Keratinocyte (primary cell): ENCODE measurements at regions not wholly inside any gene's neighbourhood (a gene's known extent, or its start where the extent isn't known, plus 50 kb on each side); places are given as distances from the start of the nearest gene placed in this dataset.

Experiments used
- EZH2 ChIP-seq: IDR thresholded peaks from one replicate; pipeline ENCODE4 v1.6.1; 2012; ENCODE audit warnings: inconsistent platforms, mild to moderate bottlenecking, low read length, moderate library complexity
- TF ChIP-seq, protein P1 (sequence below), 3 experiments: IDR thresholded peaks in 1 of 3; conservative IDR thresholded peaks in 1 of 3; optimal IDR thresholded peaks in 1 of 3; 2 replicates in 2 of 3; 3 replicates in 1 of 3; pipeline versions ENCODE3 to v1.5.1; 2011; ENCODE audit warnings: low read length in 3 of 3, mild to moderate bottlenecking in 3 of 3, moderate library complexity in 2 of 3, control low read depth in 1 of 3, inconsistent platforms in 1 of 3; ENCODE audit not compliant: insufficient read depth in 2 of 3; ENCODE audit errors: extremely low read depth in 1 of 3

- TF ChIP-seq, protein P1, sequence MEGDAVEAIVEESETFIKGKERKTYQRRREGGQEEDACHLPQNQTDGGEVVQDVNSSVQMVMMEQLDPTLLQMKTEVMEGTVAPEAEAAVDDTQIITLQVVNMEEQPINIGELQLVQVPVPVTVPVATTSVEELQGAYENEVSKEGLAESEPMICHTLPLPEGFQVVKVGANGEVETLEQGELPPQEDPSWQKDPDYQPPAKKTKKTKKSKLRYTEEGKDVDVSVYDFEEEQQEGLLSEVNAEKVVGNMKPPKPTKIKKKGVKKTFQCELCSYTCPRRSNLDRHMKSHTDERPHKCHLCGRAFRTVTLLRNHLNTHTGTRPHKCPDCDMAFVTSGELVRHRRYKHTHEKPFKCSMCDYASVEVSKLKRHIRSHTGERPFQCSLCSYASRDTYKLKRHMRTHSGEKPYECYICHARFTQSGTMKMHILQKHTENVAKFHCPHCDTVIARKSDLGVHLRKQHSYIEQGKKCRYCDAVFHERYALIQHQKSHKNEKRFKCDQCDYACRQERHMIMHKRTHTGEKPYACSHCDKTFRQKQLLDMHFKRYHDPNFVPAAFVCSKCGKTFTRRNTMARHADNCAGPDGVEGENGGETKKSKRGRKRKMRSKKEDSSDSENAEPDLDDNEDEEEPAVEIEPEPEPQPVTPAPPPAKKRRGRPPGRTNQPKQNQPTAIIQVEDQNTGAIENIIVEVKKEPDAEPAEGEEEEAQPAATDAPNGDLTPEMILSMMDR (optimal IDR thresholded peaks at IDR 0.05 in 1 of 3, IDR thresholded peaks at IDR 0.05 in 1 of 3, conservative IDR thresholded peaks at IDR 0.05 in 1 of 3; ENCODE audit: extremely low read depth in 1 of 3, insufficient read depth in 2 of 3, low read length in 3 of 3): no peak
- TF ChIP-seq EZH2: no peak
Observed at GRCh38 chr2:78873526-78873925, 152.0 kb upstream of the REG3G start.
